HepG2 (cell line): ENCODE measurements at regions not wholly inside any gene's neighbourhood (a gene's known extent, or its start where the extent isn't known, plus 50 kb on each side); places are given as distances from the start of the nearest gene placed in this dataset.

Source experiments
- ATAC-seq: fragments of 200-7000 bp; cut with Tn5 transposase; 3 replicates; pipeline ENCODE4 v1.9.1; 2020; ENCODE audit warnings: mild to moderate bottlenecking, moderate library complexity
- BruUV-seq: library from RNA; stranded (reverse); fragments of 400-500 nt; replicated peaks from 2 replicates; lab custom pipeline; 2021; lab: Mats Ljungman, UMichigan
- CTCF ChIA-PET: fragments of 300-600 bp; formaldehyde crosslinking; extraction: SDS; loops from one replicate; lab custom pipeline; 2021; ENCODE audit warnings: low total read pairs, inconsistent platforms, low intra/inter-chr PET ratio; lab: Yijun Ruan, JAX
- POLR2A ChIA-PET: fragments of 350-600 bp; sonication (Branson Sonifier 250); formaldehyde crosslinking; loops from one replicate; lab custom pipeline; 2020; ENCODE audit warnings: antibody characterized with exemption, inconsistent platforms; lab: Yijun Ruan, JAX
- DNase-seq: peaks from one replicate; pipeline ENCODE4 v3.0.0-alpha.2; 2015; ENCODE audit warnings: low spot score
- FAIRE-seq: peaks from 3 replicates; lab custom pipeline; 2011; peaks lifted over from hg19 to GRCh38; lab: Jason Lieb, UNC
- H2AFZ ChIP-seq: one replicate; pipeline ENCODE4 v1.6.1; 2011; ENCODE audit warnings: low read length, inconsistent platforms
- H3K27ac ChIP-seq: fragments of 300-600 bp; 3 replicates; pipeline ENCODE4 v1.8.0; 2011; ENCODE audit warnings: mixed run types, mild to moderate bottlenecking, mixed read lengths, low read length, inconsistent platforms; ENCODE audit not compliant: insufficient read depth; ENCODE audit errors: extremely low read length
- H3K27me3 ChIP-seq, 2 experiments: fragments of 200-600 bp in 1 of 2; 2 replicates in 1 of 2; 3 replicates in 1 of 2; pipeline versions ENCODE4 v1.6.0 to v1.8.0; 2011; ENCODE audit warnings: low read length in 2 of 2, mild to moderate bottlenecking in 2 of 2, moderate library complexity in 2 of 2, inconsistent platforms in 1 of 2; ENCODE audit not compliant: insufficient read depth in 2 of 2, control insufficient read depth in 1 of 2
- H3K36me3 ChIP-seq, 2 experiments: fragments of 200-600 bp in 1 of 2; replicated peaks in 1 of 2; 2 replicates in 1 of 2; 3 replicates in 1 of 2; pipeline versions ENCODE4 v1.5.1 to v1.8.0; 2011; ENCODE audit warnings: low read length in 2 of 2, inconsistent platforms in 1 of 2; ENCODE audit not compliant: insufficient read depth in 2 of 2, control insufficient read depth in 1 of 2
- H3K4me1 ChIP-seq: 2 replicates; pipeline ENCODE4 v1.5.1; 2012; ENCODE audit warnings: low read length, inconsistent platforms; ENCODE audit not compliant: insufficient read depth
- H3K4me2 ChIP-seq: 2 replicates; pipeline ENCODE4 v1.6.0; 2011; ENCODE audit warnings: low read depth, low read length, inconsistent platforms
- H3K4me3 ChIP-seq, 3 experiments: fragments of 200-600 bp in 1 of 3; sonication (generic), shearing (Covaris generic) in 1 of 3; replicated peaks in 1 of 3; 2 replicates each; pipeline ENCODE4 v1.5.1; 2011 to 2016; ENCODE audit warnings: low read length in 3 of 3, inconsistent platforms in 2 of 3, low read depth in 2 of 3, mild to moderate bottlenecking in 2 of 3, control low read depth in 1 of 3, mixed read lengths in 1 of 3; ENCODE audit not compliant: insufficient read depth in 1 of 3
- H3K79me2 ChIP-seq: one replicate; pipeline ENCODE4 v1.6.1; 2011; ENCODE audit warnings: low read length, inconsistent platforms; ENCODE audit not compliant: insufficient read depth
- H3K9ac ChIP-seq: 2 replicates; pipeline ENCODE4 v1.6.0; 2011; ENCODE audit warnings: mild to moderate bottlenecking, low read depth, low read length, inconsistent platforms; ENCODE audit not compliant: insufficient read depth
- H3K9me3 ChIP-seq: 2 replicates; pipeline ENCODE4 v1.5.1; 2012; ENCODE audit warnings: mild to moderate bottlenecking, low read length
- H4K20me1 ChIP-seq: 2 replicates; pipeline ENCODE4 v1.6.0; 2011; ENCODE audit warnings: inconsistent platforms, mild to moderate bottlenecking, low read length, moderate library complexity; ENCODE audit not compliant: insufficient read depth
- ARID2 ChIP-seq: sonication (generic); formaldehyde crosslinking; IDR thresholded peaks from 2 replicates; pipeline ENCODE4 v1.8.1; 2022; ENCODE audit warnings: mild to moderate bottlenecking, missing genetic modification reagents, borderline replicate concordance
- BCL6 ChIP-seq: IDR thresholded peaks from 2 replicates; pipeline ENCODE4 v1.6.1; 2016; ENCODE audit warnings: missing genetic modification reagents, missing compliant biosample characterization
- GPN1 ChIP-seq: sonication (generic); formaldehyde crosslinking; IDR thresholded peaks from 2 replicates; pipeline ENCODE4 v1.5.1; 2020; ENCODE audit warnings: missing genetic modification reagents, borderline replicate concordance
- HOXA3 ChIP-seq: sonication (generic); formaldehyde crosslinking; IDR thresholded peaks from 2 replicates; pipeline ENCODE4 v1.5.0; 2020; ENCODE audit warnings: missing genetic modification reagents
- KAT7 ChIP-seq: IDR thresholded peaks from 2 replicates; pipeline ENCODE4 v1.6.1; 2018; ENCODE audit warnings: borderline replicate concordance, missing compliant biosample characterization
- KLF11 ChIP-seq: IDR thresholded peaks from 2 replicates; pipeline ENCODE4 v1.6.1; 2016; ENCODE audit warnings: missing compliant biosample characterization
- RELA ChIP-seq: sonication (generic); formaldehyde crosslinking; IDR thresholded peaks from 2 replicates; pipeline ENCODE4 v1.4.0; 2020; ENCODE audit warnings: missing genetic modification reagents
- RFXANK ChIP-seq: IDR thresholded peaks from 2 replicates; pipeline ENCODE4 v1.6.1; 2016
- SIX1 ChIP-seq: sonication (generic); formaldehyde crosslinking; IDR thresholded peaks from 2 replicates; pipeline ENCODE4 v1.4.0; 2020; ENCODE audit warnings: missing genetic modification reagents, borderline replicate concordance
- SMARCC2 ChIP-seq: fragments of 450-650 bp; IDR thresholded peaks from 2 replicates; pipeline ENCODE4 v1.6.1; 2017; ENCODE audit warnings: antibody characterized with exemption, mild to moderate bottlenecking
- SSRP1 ChIP-seq: IDR thresholded peaks from 2 replicates; pipeline ENCODE4 v1.6.1; 2016; ENCODE audit warnings: control low read depth
- ZBTB38 ChIP-seq: sonication (generic); formaldehyde crosslinking; IDR thresholded peaks from 2 replicates; pipeline ENCODE4 v1.5.1; 2020; ENCODE audit warnings: mild to moderate bottlenecking, missing genetic modification reagents
- ZFY ChIP-seq: sonication (generic); formaldehyde crosslinking; IDR thresholded peaks from 2 replicates; pipeline ENCODE4 v1.4.0; 2020; ENCODE audit warnings: missing genetic modification reagents
- ZNF350 ChIP-seq: sonication (generic); formaldehyde crosslinking; IDR thresholded peaks from 2 replicates; pipeline ENCODE4 v1.4.0; 2020; ENCODE audit warnings: mild to moderate bottlenecking, low read depth, missing genetic modification reagents, borderline replicate concordance
- ZNF572 ChIP-seq: sonication (generic); formaldehyde crosslinking; IDR thresholded peaks from 2 replicates; pipeline ENCODE4 v1.5.1; 2020; ENCODE audit warnings: mild to moderate bottlenecking, missing genetic modification reagents
- WGBS: methylation state at CpG from one replicate; pipeline ENCODE4 v1.1.6; 2017; ENCODE audit warnings: low lambda C conversion rate; 5-methylcytosine and 5-hydroxymethylcytosine counted together
- in situ Hi-C: cut with HindIII; loops from 2 replicates; pipeline ENCODE4 v1.10.0; 2017; ENCODE audit warnings: low pct_unique_long_range_greater_than_20kb; ENCODE audit not compliant: extremely low pct_ligation_motif_present
- intact Hi-C: fragments of 100-400 bp; cut with micrococcal nuclease; formaldehyde crosslinking; loops from one replicate; pipeline ENCODE4 v1.10.0; 2022; ENCODE audit not compliant: unreplicated experiment
- TF ChIP-seq, protein P1 (sequence below): sonication (generic); formaldehyde crosslinking; IDR thresholded peaks from 2 replicates; pipeline ENCODE4 v1.5.0; 2020; ENCODE audit warnings: missing genetic modification reagents
- TF ChIP-seq, protein P2 (sequence below): sonication (generic); formaldehyde crosslinking; IDR thresholded peaks from 2 replicates; pipeline ENCODE4 v1.8.0; 2022; ENCODE audit warnings: missing genetic modification reagents, mild to moderate bottlenecking, borderline replicate concordance

DNA sequence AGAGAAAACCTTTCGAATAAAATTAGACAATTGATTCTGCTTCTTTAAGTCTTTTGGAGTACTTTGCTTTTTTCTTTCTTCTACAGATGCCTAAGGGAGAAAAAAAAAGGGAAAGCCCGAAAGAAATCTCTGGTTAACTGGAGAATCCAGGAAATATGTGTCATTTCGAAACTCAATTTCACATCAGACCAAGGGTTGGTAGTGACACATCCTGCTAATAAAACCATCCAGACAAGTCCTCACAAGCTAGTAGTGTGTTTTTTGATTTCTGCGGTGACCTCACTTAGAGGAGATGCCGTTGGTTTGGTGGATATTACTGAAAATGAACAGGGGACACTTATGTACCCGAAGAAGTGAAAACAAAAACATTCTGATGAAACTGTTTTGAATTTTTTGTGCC lies 726.5 kb upstream of the ADAMTS5 start:
- intact Hi-C loops = no loop called here
- no peak overlapping the region for H3K9ac ChIP-seq
- ATAC-seq (no peak), DNase-seq (no peak), FAIRE-seq (no peak)
- no peaks in the 10 kb centered on the region; a peak in 1 of 5 replicates for H3K27me3 ChIP-seq
- no peak overlapping the region for H3K4me3 ChIP-seq
- no peaks in the 10 kb centered on the region for H4K20me1 ChIP-seq
- in situ Hi-C loops = no loop called here
- H3K27ac ChIP-seq = no peak overlapping the region
- no peaks in the 10 kb centered on the region for H3K79me2 ChIP-seq
- WGBS = 4% methylated on average over 6 of the region's 6 CpGs
- POLR2A ChIA-PET = no interaction called here
- no TSS peak for BruUV-seq
- peaks cover 65% of the 10 kb centered on the region for H3K9me3 ChIP-seq
- H2AFZ ChIP-seq = no peak overlapping the region
- H3K36me3 ChIP-seq = no peaks in the 10 kb centered on the region
- CTCF ChIA-PET = no interaction called here
- TF ChIP-seq ARID2 (no peak), KLF11 (CRISPR knock-in tag) (no peak), KAT7 (CRISPR knock-in tag) (no peak), GPN1 (CRISPR knock-in tag) (no peak), ZBTB38 (CRISPR knock-in tag) (no peak), HOXA3 (CRISPR knock-in tag) (no peak), ZFY (CRISPR knock-in tag) (no peak), RELA (no peak), BCL6 (no peak)
- no peaks in the 10 kb centered on the region for H3K4me1 ChIP-seq
- no peak overlapping the region for H3K4me2 ChIP-seq

DNA sequence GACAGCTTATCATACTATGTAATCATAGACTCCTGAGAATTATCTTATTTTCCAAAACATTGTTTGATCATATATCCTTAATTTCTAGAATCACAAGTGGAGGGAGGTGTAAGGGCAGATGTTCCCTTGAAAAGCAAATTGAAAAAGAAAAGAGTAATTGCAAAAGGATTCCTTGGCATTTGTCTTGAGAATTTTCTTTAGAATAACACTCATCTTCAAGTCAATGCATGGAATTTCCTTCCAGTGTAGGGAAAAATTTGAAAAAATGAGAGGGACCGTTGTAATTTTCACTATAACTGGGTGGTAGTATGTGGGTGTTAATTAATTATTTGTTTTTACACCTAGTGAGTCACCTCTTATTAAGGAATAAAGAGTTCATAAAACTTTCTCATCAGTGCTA lies 724.6 kb upstream of the ADAMTS5 start:
- 3% methylated on average over 1 of the region's 1 CpG for WGBS
- peaks cover 73% of the 10 kb centered on the region for H3K9me3 ChIP-seq
- POLR2A ChIA-PET = no interaction called here
- H3K9ac ChIP-seq = no peak overlapping the region
- intact Hi-C loops (no loop called here), in situ Hi-C loops (no loop called here)
- H3K27ac ChIP-seq = no peak overlapping the region
- H3K27me3 ChIP-seq = no peaks in the 10 kb centered on the region; a peak in 1 of 5 replicates
- H3K4me3 ChIP-seq = no peak overlapping the region
- no peaks in the 10 kb centered on the region for H3K36me3 ChIP-seq
- ATAC-seq = no peak
- TF ChIP-seq RFXANK (no peak), SMARCC2 (no peak), ZNF572 (CRISPR knock-in tag) (no peak), SSRP1 (CRISPR knock-in tag) (no peak), SIX1 (CRISPR knock-in tag) (no peak), ZNF350 (no peak)
- TF ChIP-seq, protein P1, sequence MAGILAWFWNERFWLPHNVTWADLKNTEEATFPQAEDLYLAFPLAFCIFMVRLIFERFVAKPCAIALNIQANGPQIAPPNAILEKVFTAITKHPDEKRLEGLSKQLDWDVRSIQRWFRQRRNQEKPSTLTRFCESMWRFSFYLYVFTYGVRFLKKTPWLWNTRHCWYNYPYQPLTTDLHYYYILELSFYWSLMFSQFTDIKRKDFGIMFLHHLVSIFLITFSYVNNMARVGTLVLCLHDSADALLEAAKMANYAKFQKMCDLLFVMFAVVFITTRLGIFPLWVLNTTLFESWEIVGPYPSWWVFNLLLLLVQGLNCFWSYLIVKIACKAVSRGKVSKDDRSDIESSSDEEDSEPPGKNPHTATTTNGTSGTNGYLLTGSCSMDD (CRISPR knock-in tag) = no peak
- TF ChIP-seq, protein P2, sequence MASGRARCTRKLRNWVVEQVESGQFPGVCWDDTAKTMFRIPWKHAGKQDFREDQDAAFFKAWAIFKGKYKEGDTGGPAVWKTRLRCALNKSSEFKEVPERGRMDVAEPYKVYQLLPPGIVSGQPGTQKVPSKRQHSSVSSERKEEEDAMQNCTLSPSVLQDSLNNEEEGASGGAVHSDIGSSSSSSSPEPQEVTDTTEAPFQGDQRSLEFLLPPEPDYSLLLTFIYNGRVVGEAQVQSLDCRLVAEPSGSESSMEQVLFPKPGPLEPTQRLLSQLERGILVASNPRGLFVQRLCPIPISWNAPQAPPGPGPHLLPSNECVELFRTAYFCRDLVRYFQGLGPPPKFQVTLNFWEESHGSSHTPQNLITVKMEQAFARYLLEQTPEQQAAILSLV (CRISPR knock-in tag) = no peak
- H4K20me1 ChIP-seq = no peaks in the 10 kb centered on the region
- H3K4me2 ChIP-seq = no peak overlapping the region
- DNase-seq = no peak
- FAIRE-seq = no peak
- H3K4me1 ChIP-seq = no peaks in the 10 kb centered on the region
- no peak overlapping the region for H2AFZ ChIP-seq
- no TSS peak for BruUV-seq
- no peaks in the 10 kb centered on the region for H3K79me2 ChIP-seq
- CTCF ChIA-PET = no interaction called here
